HAP-1 (cell line): ENCODE measurements at regions not wholly inside any gene's neighbourhood (a gene's known extent, or its start where the extent isn't known, plus 50 kb on each side); places are given as distances from the start of the nearest gene placed in this dataset.
"Not testable (repeated sequence)": the region's sequence is repeated elsewhere in the genome, so short reads cannot be mapped to it uniquely, and the experiment has no call there.

Experiments used
- DNase-seq, 2 experiments: peaks; one replicate each; pipeline ENCODE4 v3.0.0-alpha.2; 2016 to 2020; ENCODE audit warnings: low spot score in 2 of 2
- H3K27me3 ChIP-seq: fragments of 250-450 bp; sonication (Bioruptor Pico); 2 replicates; pipeline ENCODE4 v1.5.1; 2020; ENCODE audit warnings: low read depth, mild to moderate bottlenecking, moderate library complexity
- H3K36me3 ChIP-seq: fragments of 250-450 bp; sonication (Bioruptor Pico); replicated peaks from 2 replicates; pipeline ENCODE4 v1.5.1; 2020; ENCODE audit warnings: mild to moderate bottlenecking
- H3K4me1 ChIP-seq: fragments of 250-450 bp; sonication (Bioruptor Pico); 2 replicates; pipeline ENCODE4 v1.5.1; 2020; ENCODE audit warnings: mild to moderate bottlenecking
- H3K4me3 ChIP-seq: fragments of 250-450 bp; sonication (Bioruptor Pico); 2 replicates; pipeline ENCODE4 v1.5.1; 2020; ENCODE audit warnings: mild to moderate bottlenecking, moderate library complexity
- H3K9me3 ChIP-seq: fragments of 250-450 bp; sonication (Bioruptor Pico); 2 replicates; pipeline ENCODE4 v1.5.1; 2020; ENCODE audit warnings: mild to moderate bottlenecking, moderate library complexity
- in situ Hi-C: fragments of 300-500 bp; cut with MboI; formaldehyde crosslinking; loops from 3 replicates; pipeline ENCODE4 v1.14.3; 2020; ENCODE audit warnings: low sequenced_read_pairs, inconsistent platforms, mixed read lengths

DNA sequence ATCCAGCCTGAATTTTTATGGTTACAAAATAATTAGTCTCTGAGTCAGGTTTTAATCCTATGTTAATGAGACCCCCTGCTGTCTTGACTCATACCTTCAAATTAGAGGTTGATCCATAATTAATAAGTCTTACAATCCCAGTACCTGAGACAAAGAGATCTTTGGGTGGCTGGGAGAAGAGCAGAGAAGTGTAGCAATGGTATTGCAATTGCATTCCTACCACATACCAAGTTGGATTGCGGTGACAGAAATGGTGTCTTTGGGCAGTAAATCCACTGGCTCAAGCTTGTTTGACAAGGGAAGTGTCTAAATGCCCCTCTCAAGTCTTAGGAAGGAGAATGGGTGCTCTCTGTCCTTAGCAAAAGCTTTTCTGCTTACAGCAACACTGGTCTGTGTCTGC is 150.4 kb downstream of the BTBD3 start:
- DNase-seq, result no peak
- in situ Hi-C loops, result no loop called here
- Histone ChIP-seq H3K4me3 (no peak overlapping the region), H3K27me3 (no peaks in the 10 kb centered on the region), H3K36me3 (no peaks in the 10 kb centered on the region), H3K4me1 (no peaks in the 10 kb centered on the region), H3K9me3 (no peaks in the 10 kb centered on the region)

DNA sequence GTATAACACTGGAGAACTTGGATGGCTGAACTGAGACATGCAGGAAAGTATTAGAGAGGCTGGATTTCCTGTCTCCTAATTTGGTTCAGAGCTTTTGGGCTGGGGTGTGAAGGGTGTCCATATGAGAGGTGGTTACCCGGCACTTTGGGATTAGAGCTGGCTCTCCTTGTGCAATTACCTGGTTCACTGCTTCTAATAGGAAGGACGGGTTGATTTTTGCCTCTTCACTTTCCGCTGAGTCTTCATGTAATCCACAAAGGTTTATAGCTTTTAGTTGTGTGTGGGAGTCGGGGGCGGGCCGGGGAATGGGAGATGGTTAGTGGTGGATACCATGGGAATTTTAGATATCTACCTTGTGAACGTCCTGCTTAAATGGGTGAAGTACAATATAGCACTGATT is 151.5 kb downstream of the BTBD3 start:
- H3K36me3 ChIP-seq, result no peaks in the 10 kb centered on the region
- no peaks in the 10 kb centered on the region for H3K27me3 ChIP-seq
- no peaks in the 10 kb centered on the region for H3K9me3 ChIP-seq
- H3K4me3 ChIP-seq, result no peak overlapping the region
- no peak for DNase-seq
- in situ Hi-C loops, result no loop called here
- H3K4me1 ChIP-seq, result no peaks in the 10 kb centered on the region

DNA sequence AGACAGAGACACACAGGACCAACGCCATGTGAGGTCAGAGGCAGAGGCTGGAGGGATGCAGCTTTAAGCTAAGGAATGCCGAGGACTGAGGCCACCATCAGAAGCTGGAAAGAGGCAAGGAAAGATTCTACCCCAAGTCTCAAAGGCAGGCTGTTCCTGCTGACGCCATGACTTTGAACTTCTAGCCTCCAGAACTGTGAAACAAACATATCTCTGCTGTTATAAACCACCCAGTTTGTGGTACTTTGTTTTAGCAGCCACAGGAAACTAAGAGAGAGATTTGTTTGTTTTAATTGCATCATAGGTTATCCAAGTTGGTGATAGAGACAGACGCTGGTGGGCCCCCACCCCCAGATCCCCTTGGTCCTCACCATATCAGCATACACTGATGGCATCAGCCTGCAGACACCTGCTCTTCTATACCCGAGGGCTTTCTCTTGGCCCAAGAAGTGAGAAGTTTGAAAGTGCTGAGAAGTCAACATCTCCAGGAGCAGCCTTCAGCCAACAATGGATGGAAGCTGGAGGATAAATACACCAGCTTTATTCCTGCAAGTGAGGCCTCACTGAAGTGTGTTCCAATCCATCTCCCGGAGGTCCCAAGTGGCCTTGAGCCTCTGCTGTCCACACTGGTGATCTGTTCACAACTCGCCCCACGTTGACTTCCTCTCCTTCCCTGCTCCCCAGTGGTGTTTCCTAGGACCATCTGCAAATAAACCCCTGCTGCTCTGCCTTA is 154.7 kb downstream of the BTBD3 start:
- in situ Hi-C loops, result no loop called here

DNA sequence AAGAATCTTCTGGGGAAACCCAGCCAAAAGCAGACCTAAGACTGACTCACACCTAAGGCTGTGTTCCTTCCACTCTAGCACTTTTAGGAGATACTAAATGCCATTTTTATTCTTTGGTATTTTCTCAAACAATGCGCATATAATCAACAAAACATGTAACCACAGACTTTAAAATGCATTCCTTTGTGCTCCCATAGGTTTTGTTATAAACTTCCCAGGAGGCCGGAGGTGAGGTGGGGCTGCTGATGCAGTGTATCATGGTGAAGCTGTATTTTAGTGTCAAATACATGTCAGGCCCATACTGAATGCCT is 155.2 kb downstream of the BTBD3 start:
- no peak overlapping the region for H3K4me3 ChIP-seq
- H3K36me3 ChIP-seq, result no peaks in the 10 kb centered on the region
- H3K4me1 ChIP-seq, result no peaks in the 10 kb centered on the region
- no peaks in the 10 kb centered on the region for H3K27me3 ChIP-seq
- DNase-seq, result no peak
- no peaks in the 10 kb centered on the region for H3K9me3 ChIP-seq
- in situ Hi-C loops, result no loop called here

More for the DNA sequence above, 154.7 kb downstream of the BTBD3 start:
- H3K4me1 ChIP-seq, result no peaks in the 10 kb centered on the region
- no peaks in the 10 kb centered on the region for H3K36me3 ChIP-seq
- no peaks in the 10 kb centered on the region for H3K27me3 ChIP-seq
- no peaks in the 10 kb centered on the region for H3K9me3 ChIP-seq
- no peak overlapping the region for H3K4me3 ChIP-seq
- no peak for DNase-seq

DNA sequence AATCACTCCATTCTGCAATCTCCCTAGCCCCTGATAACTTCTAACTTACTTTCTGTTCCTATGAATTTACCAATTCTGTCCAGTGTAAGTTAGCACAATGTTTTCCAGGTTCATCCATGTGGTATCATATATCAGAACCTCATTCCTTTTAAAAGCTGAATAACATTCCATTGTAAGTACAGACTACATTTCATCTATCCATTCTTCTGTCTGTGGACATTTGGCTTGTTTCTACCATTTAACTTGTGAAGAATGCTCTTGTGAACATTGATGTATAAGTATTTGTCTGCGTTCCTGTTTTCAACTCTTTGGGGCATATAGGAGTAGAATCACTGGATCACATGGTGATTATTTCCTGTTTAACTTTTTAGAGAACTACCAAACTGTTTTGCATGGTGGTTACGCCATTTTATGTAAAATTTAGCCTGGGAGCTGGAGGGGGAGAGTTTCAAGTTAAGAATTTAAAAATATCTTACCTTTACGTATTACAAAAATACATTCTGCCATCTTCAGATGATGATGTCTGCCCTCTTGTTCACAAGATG is 156.5 kb downstream of the BTBD3 start:
- no peaks in the 10 kb centered on the region for H3K4me1 ChIP-seq
- no peak overlapping the region for H3K4me3 ChIP-seq
- H3K27me3 ChIP-seq, result no peaks in the 10 kb centered on the region
- no peak for DNase-seq
- no peaks in the 10 kb centered on the region for H3K9me3 ChIP-seq
- in situ Hi-C loops, result no loop called here
- H3K36me3 ChIP-seq, result no peaks in the 10 kb centered on the region

DNA sequence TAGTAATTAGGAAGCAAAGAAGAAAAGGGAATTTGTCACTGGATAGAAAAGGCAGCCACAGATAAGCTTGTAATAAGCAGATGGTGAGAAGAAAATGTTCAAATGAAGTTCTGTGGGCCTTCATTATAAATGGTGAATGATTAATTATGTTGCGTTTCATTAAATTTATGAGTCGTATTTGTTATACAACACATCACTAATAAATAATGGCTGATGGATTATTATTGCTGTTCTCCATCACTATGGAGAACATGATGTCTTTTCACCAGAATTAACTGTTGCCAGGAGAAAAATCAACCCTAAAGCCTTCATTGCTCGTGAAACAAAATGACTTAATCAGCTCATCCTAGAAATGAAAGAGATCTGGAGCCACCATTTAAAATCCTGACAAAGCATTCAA is 158.5 kb downstream of the BTBD3 start:
- Histone ChIP-seq H3K4me3 (no peak overlapping the region), H3K27me3 (no peaks in the 10 kb centered on the region), H3K36me3 (no peaks in the 10 kb centered on the region), H3K4me1 (no peaks in the 10 kb centered on the region), H3K9me3 (no peaks in the 10 kb centered on the region)
- DNase-seq, result no peak
- in situ Hi-C loops, result no loop called here

DNA sequence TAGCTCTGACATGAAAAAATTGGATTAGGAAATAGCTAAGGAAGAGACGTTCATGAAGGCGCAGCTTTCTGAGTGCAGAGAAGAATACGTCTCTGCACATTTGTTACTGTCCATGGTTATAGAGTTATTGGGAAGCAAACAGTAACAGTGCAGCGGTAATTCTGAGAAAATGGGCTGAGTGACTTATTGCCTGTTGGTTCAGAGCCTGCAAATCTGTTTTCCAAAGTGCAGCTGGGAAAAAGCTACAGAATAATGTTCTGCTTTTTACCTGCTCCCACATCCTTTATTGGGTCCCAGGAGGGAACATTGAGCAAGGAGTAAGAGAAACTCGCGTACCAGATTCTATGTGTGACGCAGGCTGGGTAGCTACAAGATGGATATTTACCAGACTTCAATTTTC is 160.2 kb downstream of the BTBD3 start:
- no peaks in the 10 kb centered on the region for H3K9me3 ChIP-seq
- no peaks in the 10 kb centered on the region for H3K36me3 ChIP-seq
- no peak overlapping the region for H3K4me3 ChIP-seq
- no peaks in the 10 kb centered on the region for H3K27me3 ChIP-seq
- H3K4me1 ChIP-seq, result no peaks in the 10 kb centered on the region
- in situ Hi-C loops, result no loop called here
- no peak for DNase-seq

DNA sequence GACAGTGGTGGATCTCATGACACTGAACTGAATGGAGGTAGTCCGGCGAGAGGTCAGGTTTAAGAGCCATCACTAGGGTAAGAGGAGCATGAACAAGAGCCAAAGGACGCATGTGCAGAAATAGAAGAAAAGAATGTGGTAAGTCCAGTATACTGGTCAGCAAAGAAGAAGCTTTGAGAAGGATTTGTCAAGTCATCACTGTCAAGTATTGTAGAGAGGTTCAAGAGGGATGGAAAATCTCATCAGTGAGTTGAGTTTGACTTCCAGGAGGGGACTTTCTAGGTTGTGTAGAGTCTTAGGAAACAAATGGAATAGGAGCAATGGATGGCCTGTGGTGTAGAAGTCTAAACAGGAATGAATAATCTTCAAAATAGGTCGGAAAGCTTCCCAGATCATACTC is 161.8 kb downstream of the BTBD3 start:
- Histone ChIP-seq H3K4me3 (no peak overlapping the region), H3K9me3 (no peaks in the 10 kb centered on the region), H3K4me1 (no peaks in the 10 kb centered on the region), H3K27me3 (no peaks in the 10 kb centered on the region), H3K36me3 (no peaks in the 10 kb centered on the region)
- DNase-seq, result no peak
- in situ Hi-C loops, result no loop called here

DNA sequence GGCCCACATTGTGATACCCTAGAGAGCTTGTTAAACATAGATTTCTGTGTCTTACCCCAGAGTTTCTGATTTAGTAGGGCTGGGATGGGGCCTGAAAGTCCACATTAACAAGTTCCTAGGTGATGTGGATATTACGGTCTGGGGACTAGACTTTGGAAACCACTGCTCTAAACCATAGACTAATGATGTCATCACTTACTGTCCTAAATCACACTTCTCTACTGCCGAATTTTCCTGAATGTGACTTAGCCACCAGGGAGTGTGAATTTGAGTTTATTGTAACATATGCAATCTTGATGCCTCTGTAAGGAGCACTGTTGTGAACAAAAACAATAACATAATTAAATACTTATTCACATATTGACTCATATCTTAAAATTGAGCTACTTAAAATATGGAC is 165.6 kb downstream of the BTBD3 start:
- Histone ChIP-seq H3K9me3 (no peaks in the 10 kb centered on the region), H3K4me1 (no peaks in the 10 kb centered on the region), H3K27me3 (no peaks in the 10 kb centered on the region), H3K4me3 (no peak overlapping the region), H3K36me3 (no peaks in the 10 kb centered on the region)
- DNase-seq, result no peak
- in situ Hi-C loops, result no loop called here

DNA sequence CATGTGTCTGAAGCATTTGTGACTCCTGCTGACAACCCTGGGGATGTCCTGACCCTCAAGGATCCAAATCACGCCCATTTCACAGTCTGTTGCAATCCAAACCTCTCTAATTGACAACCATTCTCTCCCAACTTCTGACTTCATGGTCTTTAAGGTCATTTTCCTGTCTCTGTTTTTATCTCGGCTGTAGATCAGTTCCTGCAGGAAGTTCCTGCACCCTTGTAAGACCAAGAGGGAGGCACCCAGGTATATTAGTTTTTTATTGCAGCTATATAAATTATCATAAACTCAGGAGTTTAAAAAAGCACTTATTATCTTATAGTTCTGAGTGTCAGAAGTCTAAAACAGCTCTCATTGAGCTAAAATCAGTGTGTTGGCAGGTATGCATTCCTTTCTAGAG is 166.8 kb downstream of the BTBD3 start:
- Histone ChIP-seq H3K4me1 (no peaks in the 10 kb centered on the region), H3K36me3 (no peaks in the 10 kb centered on the region), H3K9me3 (no peaks in the 10 kb centered on the region), H3K4me3 (no peak overlapping the region), H3K27me3 (no peaks in the 10 kb centered on the region)
- in situ Hi-C loops, result no loop called here
- DNase-seq, result no peak

DNA sequence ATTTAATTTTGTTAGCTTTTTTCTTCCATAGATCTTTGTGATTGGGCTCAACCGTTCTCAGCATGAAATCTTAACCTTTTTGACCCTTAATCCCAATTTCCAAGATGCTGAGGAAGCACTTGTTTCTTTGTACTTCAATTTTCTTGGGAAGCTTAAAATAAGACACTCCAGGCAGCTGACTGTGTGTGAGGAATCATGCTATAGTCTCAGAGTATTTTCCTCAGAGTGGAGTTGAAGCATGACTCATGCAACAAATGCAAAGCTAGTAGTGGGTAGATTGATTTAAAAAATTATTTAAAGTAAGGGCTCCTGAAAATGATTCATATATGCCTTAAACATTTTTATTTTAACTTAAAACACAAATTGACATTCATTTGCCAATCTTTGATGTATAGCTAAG is 168.7 kb downstream of the BTBD3 start:
- H3K27me3 ChIP-seq, result no peaks in the 10 kb centered on the region
- in situ Hi-C loops, result no loop called here
- no peaks in the 10 kb centered on the region for H3K36me3 ChIP-seq
- no peaks in the 10 kb centered on the region for H3K4me1 ChIP-seq
- no peak for DNase-seq
- H3K9me3 ChIP-seq, result no peaks in the 10 kb centered on the region
- H3K4me3 ChIP-seq, result no peak overlapping the region

DNA sequence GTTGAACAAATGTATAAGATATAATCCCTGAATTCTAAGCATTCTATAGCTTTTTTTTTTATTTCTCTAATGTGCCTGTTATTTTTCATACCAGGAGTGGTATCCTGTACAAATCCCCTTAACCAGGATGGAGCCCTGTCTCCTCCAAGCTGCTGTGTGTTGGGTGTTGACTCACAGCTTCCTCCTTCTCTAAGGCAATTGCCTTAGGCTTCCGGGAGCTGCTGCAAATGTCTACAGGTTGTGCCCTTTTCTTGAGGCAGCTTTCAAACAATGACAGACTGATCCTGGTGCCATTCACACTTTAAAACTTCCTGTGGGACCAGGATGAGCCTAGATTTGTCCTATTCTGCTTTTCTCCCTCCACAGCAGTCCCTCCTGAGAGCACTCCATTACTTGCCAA is 173.2 kb downstream of the BTBD3 start:
- no peak for DNase-seq
- no peaks in the 10 kb centered on the region for H3K36me3 ChIP-seq
- H3K27me3 ChIP-seq, result no peaks in the 10 kb centered on the region
- in situ Hi-C loops, result no loop called here
- H3K4me1 ChIP-seq, result no peaks in the 10 kb centered on the region
- H3K4me3 ChIP-seq, result no peak overlapping the region
- no peaks in the 10 kb centered on the region for H3K9me3 ChIP-seq

DNA sequence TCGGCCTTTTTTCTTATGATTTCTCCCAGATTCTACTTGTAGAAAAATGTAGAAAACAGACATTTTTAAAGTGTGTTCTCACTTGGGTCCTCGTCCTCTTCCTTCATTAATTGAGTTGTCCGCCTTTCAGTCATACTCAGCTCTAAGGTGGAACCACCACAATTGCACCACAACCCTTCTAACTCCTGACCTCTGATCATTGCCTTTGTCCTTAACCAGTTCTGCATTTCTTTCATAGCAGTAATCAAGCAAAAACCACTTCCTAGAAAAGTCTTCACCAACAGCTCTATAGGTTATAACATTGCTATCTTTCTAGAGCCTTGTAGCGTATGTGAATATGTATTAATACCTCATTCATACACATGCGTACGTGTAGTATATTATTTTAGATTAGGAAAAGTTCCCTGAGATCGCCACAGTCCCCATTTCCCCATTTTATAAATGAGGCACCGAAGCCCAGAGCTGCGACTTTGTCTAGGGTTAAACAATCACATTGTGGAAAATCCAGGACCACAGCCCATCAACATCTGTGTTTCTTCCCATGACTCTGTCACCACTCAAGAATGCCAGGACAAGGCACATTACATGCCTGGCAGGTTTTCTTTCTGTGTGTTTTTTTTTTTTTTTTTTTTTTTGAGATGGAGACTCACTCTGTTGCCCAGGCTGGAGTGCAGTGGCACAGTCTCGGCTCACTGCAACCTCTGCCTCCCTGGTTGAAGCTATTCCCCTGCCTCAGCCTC is 175.5 kb downstream of the BTBD3 start:
- no peaks in the 10 kb centered on the region for H3K9me3 ChIP-seq
- H3K4me3 ChIP-seq, result no peak overlapping the region
- in situ Hi-C loops, result no loop called here

DNA sequence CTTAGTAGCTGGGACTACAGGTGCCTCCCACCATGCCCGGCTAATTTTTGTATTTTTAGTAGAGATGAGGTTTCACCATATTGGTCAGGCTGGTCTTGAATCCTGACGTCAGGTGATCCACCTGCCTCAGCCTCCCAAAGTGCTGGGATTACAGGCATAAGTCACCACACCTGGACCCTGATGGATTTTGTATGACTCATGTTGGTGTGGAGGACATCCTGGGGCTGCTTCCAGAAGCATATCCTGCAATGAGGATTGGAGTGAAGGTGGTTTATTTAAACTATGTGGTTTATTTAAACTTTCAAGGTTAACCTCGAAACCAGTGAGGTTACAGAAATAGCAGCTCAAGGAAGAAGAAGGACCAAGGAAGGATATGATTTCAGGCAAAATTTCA is 176.1 kb downstream of the BTBD3 start:
- H3K27me3 ChIP-seq, DNase-seq, H3K36me3 ChIP-seq, H3K9me3 ChIP-seq, H3K4me1 ChIP-seq, H3K4me3 ChIP-seq, in situ Hi-C loops: not testable (repeated sequence)

More for the DNA sequence above, 175.5 kb downstream of the BTBD3 start:
- DNase-seq, result no peak
- no peaks in the 10 kb centered on the region for H3K36me3 ChIP-seq
- H3K4me1 ChIP-seq, result no peaks in the 10 kb centered on the region
- H3K27me3 ChIP-seq, result no peaks in the 10 kb centered on the region
